ENCODE measurements at regions not wholly inside any gene's neighbourhood (a gene's known extent, or its start where the extent isn't known, plus 50 kb on each side); places are given as distances from the start of the nearest gene placed in this dataset.

- TF ChIP-seq, protein P1, sequence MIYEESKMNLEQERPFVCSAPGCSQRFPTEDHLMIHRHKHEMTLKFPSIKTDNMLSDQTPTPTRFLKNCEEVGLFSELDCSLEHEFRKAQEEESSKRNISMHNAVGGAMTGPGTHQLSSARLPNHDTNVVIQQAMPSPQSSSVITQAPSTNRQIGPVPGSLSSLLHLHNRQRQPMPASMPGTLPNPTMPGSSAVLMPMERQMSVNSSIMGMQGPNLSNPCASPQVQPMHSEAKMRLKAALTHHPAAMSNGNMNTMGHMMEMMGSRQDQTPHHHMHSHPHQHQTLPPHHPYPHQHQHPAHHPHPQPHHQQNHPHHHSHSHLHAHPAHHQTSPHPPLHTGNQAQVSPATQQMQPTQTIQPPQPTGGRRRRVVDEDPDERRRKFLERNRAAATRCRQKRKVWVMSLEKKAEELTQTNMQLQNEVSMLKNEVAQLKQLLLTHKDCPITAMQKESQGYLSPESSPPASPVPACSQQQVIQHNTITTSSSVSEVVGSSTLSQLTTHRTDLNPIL (CRISPR knock-in tag; IDR thresholded peaks at IDR 0.05; ENCODE audit: low read depth): no peak
- TF ChIP-seq RARB (CRISPR knock-in tag; IDR thresholded peaks at IDR 0.05): no peak
- TF ChIP-seq BACH2 (CRISPR knock-in tag; IDR thresholded peaks at IDR 0.05; ENCODE audit: borderline replicate concordance): no peak
- no peak for TF ChIP-seq GLIS3 (CRISPR knock-in tag; IDR thresholded peaks at IDR 0.05)
- TF ChIP-seq ZNF70 (CRISPR knock-in tag; IDR thresholded peaks at IDR 0.05): no peak
- no peak for TF ChIP-seq TCF4 (CRISPR knock-in tag; IDR thresholded peaks at IDR 0.05; ENCODE audit: borderline replicate concordance)
- no peak for TF ChIP-seq ZFP30 (CRISPR knock-in tag; IDR thresholded peaks at IDR 0.05)
- no peak for TF ChIP-seq ESRRG (CRISPR knock-in tag; IDR thresholded peaks at IDR 0.05)
- TF ChIP-seq ZC3H10 (CRISPR knock-in tag; IDR thresholded peaks at IDR 0.05): no peak
Observed at GRCh38 chr10:55750458-55750857, 610.6 kb downstream of the ZWINT start.
